ENCODE measurements at regions not wholly inside any gene's neighbourhood (a gene's known extent, or its start where the extent isn't known, plus 50 kb on each side); places are given as distances from the start of the nearest gene placed in this dataset.
"Not testable (repeated sequence)": the region's sequence is repeated elsewhere in the genome, so short reads cannot be mapped to it uniquely, and the experiment has no call there.

DNA sequence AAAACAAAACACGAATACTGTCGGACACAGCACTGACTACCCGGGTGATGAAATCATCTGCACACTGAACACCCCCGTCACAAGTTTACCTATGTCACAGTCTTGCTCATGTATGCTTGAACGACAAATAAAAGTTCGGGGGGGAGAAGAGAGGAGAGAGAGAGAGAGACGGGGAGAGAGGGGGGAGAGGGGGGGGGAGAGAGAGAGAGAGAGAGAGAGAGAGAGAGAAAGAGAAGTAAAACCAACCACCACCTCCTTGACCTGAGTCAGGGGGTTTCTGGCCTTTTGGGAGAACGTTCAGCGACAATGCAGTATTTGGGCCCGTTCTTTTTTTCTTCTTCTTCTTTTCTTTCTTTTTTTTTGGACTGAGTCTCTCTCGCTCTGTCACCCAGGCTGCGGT is 2290.1 kb upstream of the TPTE start:
- not testable (repeated sequence) for H3K4me3 ChIP-seq (ENCODE audit: low read depth, low read length); H3K27ac Mint-ChIP-seq; H3K9me3 ChIP-seq (ENCODE audit: control insufficient read depth in 2 of 2, low read length in 2 of 2); H3K36me3 ChIP-seq (ENCODE audit: control insufficient read depth, insufficient read depth, low read length); H3K4me1 ChIP-seq (ENCODE audit: control insufficient read depth, insufficient read depth, low read length, poor library complexity, severe bottlenecking); H3K27me3 ChIP-seq (ENCODE audit: control insufficient read depth, insufficient read depth, low read length); H3K27me3 Mint-ChIP-seq; H3K4me1 Mint-ChIP-seq; H3K27ac ChIP-seq (ENCODE audit: insufficient read depth, low read length, poor library complexity, severe bottlenecking); H3K36me3 Mint-ChIP-seq; H3K4me3 Mint-ChIP-seq; DNase-seq; ATAC-seq (ENCODE audit: low read depth in 2 of 2)
- peaks cover 0 to 13% (median 9%) of the 10 kb centered on the region in 7 donors for H3K9me3 Mint-ChIP-seq

GRCh38 chr21:8233000-8233399 is 2288.4 kb upstream of the TPTE start:
- ATAC-seq (ENCODE audit: low read depth in 2 of 2); H3K9me3 ChIP-seq (ENCODE audit: control insufficient read depth in 2 of 2, low read length in 2 of 2); H3K36me3 Mint-ChIP-seq; H3K27ac Mint-ChIP-seq; H3K4me3 ChIP-seq (ENCODE audit: low read depth, low read length); H3K27ac ChIP-seq (ENCODE audit: insufficient read depth, low read length, poor library complexity, severe bottlenecking); H3K4me3 Mint-ChIP-seq; H3K27me3 Mint-ChIP-seq; H3K4me1 Mint-ChIP-seq; H3K4me1 ChIP-seq (ENCODE audit: control insufficient read depth, insufficient read depth, low read length, poor library complexity, severe bottlenecking); H3K27me3 ChIP-seq (ENCODE audit: control insufficient read depth, insufficient read depth, low read length); H3K36me3 ChIP-seq (ENCODE audit: control insufficient read depth, insufficient read depth, low read length): not testable (repeated sequence)
- peak in 1 of 3 donors; percentile 26 for DNase-seq
- H3K9me3 Mint-ChIP-seq: peaks cover 0 to 13% (median 9%) of the 10 kb centered on the region in 7 donors

DNA sequence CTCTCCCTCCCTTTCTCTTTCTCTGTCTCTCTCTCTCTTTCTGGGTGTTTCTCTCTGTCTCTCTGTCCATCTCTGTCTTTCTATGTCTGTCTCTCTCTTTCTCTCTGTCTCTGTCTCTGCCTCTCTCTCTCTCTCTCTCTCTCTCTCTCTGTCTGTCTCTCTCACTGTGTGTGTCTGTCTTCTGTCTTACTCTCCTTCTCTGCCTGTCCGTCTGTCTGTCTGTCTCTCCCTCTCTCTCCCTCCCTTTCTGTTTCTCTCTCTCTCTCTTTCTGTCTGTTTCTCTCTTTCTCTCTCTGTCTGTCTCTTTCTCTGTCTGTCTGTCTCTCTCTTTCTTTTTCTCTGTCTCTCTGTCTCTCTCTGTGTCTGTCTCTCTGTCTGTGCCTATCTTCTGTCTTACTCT is 2287.3 kb upstream of the TPTE start:
- not testable (repeated sequence) for ATAC-seq (ENCODE audit: low read depth in 2 of 2); H3K27ac ChIP-seq (ENCODE audit: insufficient read depth, low read length, poor library complexity, severe bottlenecking); H3K36me3 Mint-ChIP-seq; H3K36me3 ChIP-seq (ENCODE audit: control insufficient read depth, insufficient read depth, low read length); H3K27me3 Mint-ChIP-seq; H3K9me3 Mint-ChIP-seq; H3K4me1 ChIP-seq (ENCODE audit: control insufficient read depth, insufficient read depth, low read length, poor library complexity, severe bottlenecking); H3K27me3 ChIP-seq (ENCODE audit: control insufficient read depth, insufficient read depth, low read length); H3K4me3 ChIP-seq (ENCODE audit: low read depth, low read length); H3K4me1 Mint-ChIP-seq; H3K4me3 Mint-ChIP-seq; H3K27ac Mint-ChIP-seq; H3K9me3 ChIP-seq (ENCODE audit: control insufficient read depth in 2 of 2, low read length in 2 of 2)
- DNase-seq: peak in 1 of 3 donors; percentile 49

- ATAC-seq (ENCODE audit: low read depth in 2 of 2): peak; percentile 40 to 46
- H3K27me3 ChIP-seq (ENCODE audit: control insufficient read depth, insufficient read depth, low read length); H3K36me3 ChIP-seq (ENCODE audit: control insufficient read depth, insufficient read depth, low read length); H3K4me3 ChIP-seq (ENCODE audit: low read depth, low read length); H3K9me3 Mint-ChIP-seq; H3K27me3 Mint-ChIP-seq; DNase-seq; H3K36me3 Mint-ChIP-seq; H3K27ac Mint-ChIP-seq; H3K4me1 ChIP-seq (ENCODE audit: control insufficient read depth, insufficient read depth, low read length, poor library complexity, severe bottlenecking); H3K4me1 Mint-ChIP-seq; H3K27ac ChIP-seq (ENCODE audit: insufficient read depth, low read length, poor library complexity, severe bottlenecking); H3K4me3 Mint-ChIP-seq; H3K9me3 ChIP-seq (ENCODE audit: control insufficient read depth in 2 of 2, low read length in 2 of 2): not testable (repeated sequence)
Observed at GRCh38 chr21:8244723-8245641, 2276.4 kb upstream of the TPTE start.

DNA sequence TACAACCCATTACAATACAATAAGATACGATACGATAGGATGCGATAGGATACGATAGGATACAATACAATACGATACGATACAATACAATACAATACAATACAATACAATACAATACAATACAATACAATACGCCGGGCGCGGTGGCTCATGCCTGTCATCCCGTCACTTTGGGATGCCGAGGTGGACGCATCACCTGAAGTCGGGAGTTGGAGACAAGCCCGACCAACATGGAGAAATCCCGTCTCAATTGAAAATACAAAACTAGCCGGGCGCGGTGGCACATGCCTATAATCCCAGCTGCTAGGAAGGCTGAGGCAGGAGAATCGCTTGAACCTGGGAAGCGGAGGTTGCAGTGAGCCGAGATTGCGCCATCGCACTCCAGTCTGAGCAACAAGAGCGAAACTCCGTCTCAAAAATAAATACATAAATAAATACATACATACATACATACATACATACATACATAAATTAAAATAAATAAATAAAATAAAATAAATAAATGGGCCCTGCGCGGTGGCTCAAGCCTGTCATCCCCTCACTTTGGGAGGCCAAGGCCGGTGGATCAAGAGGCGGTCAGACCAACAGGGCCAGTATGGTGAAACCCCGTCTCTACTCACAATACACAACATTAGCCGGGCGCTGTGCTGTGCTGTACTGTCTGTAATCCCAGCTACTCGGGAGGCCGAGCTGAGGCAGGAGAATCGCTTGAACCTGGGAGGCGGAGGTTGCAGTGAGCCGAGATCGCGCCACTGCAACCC is 2275.6 kb upstream of the TPTE start:
- H3K4me1 Mint-ChIP-seq; H3K4me1 ChIP-seq (ENCODE audit: control insufficient read depth, insufficient read depth, low read length, poor library complexity, severe bottlenecking); H3K4me3 Mint-ChIP-seq; H3K36me3 Mint-ChIP-seq; DNase-seq; H3K27me3 ChIP-seq (ENCODE audit: control insufficient read depth, insufficient read depth, low read length); H3K27ac ChIP-seq (ENCODE audit: insufficient read depth, low read length, poor library complexity, severe bottlenecking); H3K36me3 ChIP-seq (ENCODE audit: control insufficient read depth, insufficient read depth, low read length); H3K27me3 Mint-ChIP-seq; H3K9me3 Mint-ChIP-seq; H3K27ac Mint-ChIP-seq; H3K4me3 ChIP-seq (ENCODE audit: low read depth, low read length); H3K9me3 ChIP-seq (ENCODE audit: control insufficient read depth in 2 of 2, low read length in 2 of 2): not testable (repeated sequence)
- ATAC-seq (ENCODE audit: low read depth in 2 of 2): peak; percentile 70 to 72

GRCh38 chr21:8251701-8252100 is 2269.7 kb upstream of the TPTE start:
- not testable (repeated sequence) for DNase-seq; H3K9me3 ChIP-seq (ENCODE audit: control insufficient read depth in 2 of 2, low read length in 2 of 2); H3K27ac Mint-ChIP-seq; H3K4me3 ChIP-seq (ENCODE audit: low read depth, low read length); H3K36me3 ChIP-seq (ENCODE audit: control insufficient read depth, insufficient read depth, low read length); H3K27ac ChIP-seq (ENCODE audit: insufficient read depth, low read length, poor library complexity, severe bottlenecking); H3K4me3 Mint-ChIP-seq; H3K27me3 Mint-ChIP-seq; H3K36me3 Mint-ChIP-seq; ATAC-seq (ENCODE audit: low read depth in 2 of 2); H3K9me3 Mint-ChIP-seq; H3K4me1 ChIP-seq (ENCODE audit: control insufficient read depth, insufficient read depth, low read length, poor library complexity, severe bottlenecking); H3K4me1 Mint-ChIP-seq; H3K27me3 ChIP-seq (ENCODE audit: control insufficient read depth, insufficient read depth, low read length)

- H3K36me3 Mint-ChIP-seq; ATAC-seq (ENCODE audit: low read depth in 2 of 2); H3K36me3 ChIP-seq (ENCODE audit: control insufficient read depth, insufficient read depth, low read length); H3K4me3 ChIP-seq (ENCODE audit: low read depth, low read length); H3K9me3 ChIP-seq (ENCODE audit: control insufficient read depth in 2 of 2, low read length in 2 of 2); H3K4me1 ChIP-seq (ENCODE audit: control insufficient read depth, insufficient read depth, low read length, poor library complexity, severe bottlenecking); H3K27me3 ChIP-seq (ENCODE audit: control insufficient read depth, insufficient read depth, low read length); H3K4me1 Mint-ChIP-seq; H3K27me3 Mint-ChIP-seq; H3K4me3 Mint-ChIP-seq; H3K27ac ChIP-seq (ENCODE audit: insufficient read depth, low read length, poor library complexity, severe bottlenecking); H3K9me3 Mint-ChIP-seq; H3K27ac Mint-ChIP-seq: not testable (repeated sequence)
- peak in 1 of 3 donors; percentile 33 for DNase-seq
Observed at GRCh38 chr21:8255094-8255493, 2266.3 kb upstream of the TPTE start.
